ENCODE measurements at regions not wholly inside any gene's neighbourhood (a gene's known extent, or its start where the extent isn't known, plus 50 kb on each side); places are given as distances from the start of the nearest gene placed in this dataset.
A peak's percentile ranks its signal among the peaks of the same experiment; 100 is the strongest.

GRCh38 chr14:65877624-65878023 is 465.1 kb downstream of the FUT8 start:
- no peak for DNase-seq (ENCODE audit: low read depth)

- no peak for DNase-seq (ENCODE audit: low read depth)
These were observed 466.1 kb downstream of the FUT8 start for GRCh38 chr14:65878586-65878985.

GRCh38 chr14:65879248-65880009 is 466.9 kb downstream of the FUT8 start:
- no peak for DNase-seq (ENCODE audit: low read depth)

GRCh38 chr14:65880507-65880906 is 468.0 kb downstream of the FUT8 start:
- DNase-seq (ENCODE audit: low read depth): no peak

GRCh38 chr14:65881642-65882041 is 469.1 kb downstream of the FUT8 start:
- DNase-seq (ENCODE audit: low read depth): no peak

- no peak for DNase-seq (ENCODE audit: low read depth)
These were observed 476.1 kb downstream of the FUT8 start for GRCh38 chr14:65888677-65889076.

GRCh38 chr14:65892315-65892714 is 479.8 kb downstream of the FUT8 start:
- no peak for DNase-seq (ENCODE audit: low read depth)

- DNase-seq (ENCODE audit: low read depth): no peak
These were observed 487.6 kb downstream of the FUT8 start for GRCh38 chr14:65900164-65900563.

GRCh38 chr14:65901595-65901994 is 489.1 kb downstream of the FUT8 start:
- DNase-seq (ENCODE audit: low read depth): no peak

GRCh38 chr14:65904988-65905387 is 492.5 kb downstream of the FUT8 start:
- DNase-seq (ENCODE audit: low read depth): no peak

- no peak for DNase-seq (ENCODE audit: low read depth)
These were observed 493.8 kb downstream of the FUT8 start for GRCh38 chr14:65906344-65906743.

- no peak for DNase-seq (ENCODE audit: low read depth)
These were observed 494.4 kb downstream of the FUT8 start for GRCh38 chr14:65906948-65907347.

GRCh38 chr14:65910108-65910786 is 497.7 kb downstream of the FUT8 start:
- peak; percentile 21 for DNase-seq (ENCODE audit: low read depth)

GRCh38 chr14:65915125-65915524 is 502.6 kb downstream of the FUT8 start:
- no peak for DNase-seq (ENCODE audit: low read depth)

GRCh38 chr14:65916055-65916454 is 503.5 kb downstream of the FUT8 start:
- no peak for DNase-seq (ENCODE audit: low read depth)

- DNase-seq (ENCODE audit: low read depth): no peak
These were observed 508.5 kb downstream of the FUT8 start for GRCh38 chr14:65920996-65921395.

- DNase-seq (ENCODE audit: low read depth): no peak
These were observed 509.6 kb downstream of the FUT8 start for GRCh38 chr14:65922142-65922541.

- no peak for DNase-seq (ENCODE audit: low read depth)
These were observed 514.0 kb downstream of the FUT8 start for GRCh38 chr14:65926504-65926903.

- DNase-seq (ENCODE audit: low read depth): no peak
These were observed 514.6 kb downstream of the FUT8 start for GRCh38 chr14:65926935-65927700.

- no peak for DNase-seq (ENCODE audit: low read depth)
These were observed 515.4 kb downstream of the FUT8 start for GRCh38 chr14:65927931-65928356.

- no peak for DNase-seq (ENCODE audit: low read depth)
These were observed 516.5 kb downstream of the FUT8 start for GRCh38 chr14:65928995-65929394.

- no peak for DNase-seq (ENCODE audit: low read depth)
These were observed 521.0 kb downstream of the FUT8 start for GRCh38 chr14:65933400-65934069.
